ENCODE measurements at regions not wholly inside any gene's neighbourhood (a gene's known extent, or its start where the extent isn't known, plus 50 kb on each side); places are given as distances from the start of the nearest gene placed in this dataset.

DNA sequence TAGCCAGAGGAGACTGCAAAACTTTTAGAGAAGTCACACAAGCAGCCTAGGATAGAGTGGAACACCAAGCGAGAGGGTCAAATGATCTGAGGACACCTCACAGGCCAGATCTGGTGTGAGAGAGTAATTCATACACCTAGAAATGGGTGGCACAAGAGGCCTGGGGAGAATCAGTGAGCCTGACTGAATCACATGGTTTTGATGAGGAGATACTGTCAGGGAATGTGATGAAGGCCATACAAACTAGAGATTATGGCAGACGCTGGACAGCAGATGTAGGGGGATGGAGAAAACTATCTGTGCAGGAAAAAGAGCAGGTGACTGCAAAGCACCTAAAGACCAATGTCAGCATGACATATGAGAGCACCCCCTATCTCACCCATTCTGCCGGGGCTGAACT is 105.0 kb upstream of the TTC14 start:
- intact Hi-C loops (cut with micrococcal nuclease): no loop called here
- Mint-ChIP-seq H3K4me3 (no peak overlapping the region), H3K27ac (no peak overlapping the region), H3K9me3 (ENCODE audit: insufficient read depth) (peaks cover 11% of the 10 kb centered on the region), H3K4me1 (no peaks in the 10 kb centered on the region), H3K27me3 (no peaks in the 10 kb centered on the region)
- no peaks in the 10 kb centered on the region for H3K79me2 ChIP-seq (ENCODE audit: control insufficient read depth, insufficient read depth, low read length)
- H4K20me1 ChIP-seq (ENCODE audit: control insufficient read depth, insufficient read depth, low read length, poor library complexity, severe bottlenecking): no peaks in the 10 kb centered on the region
- no peaks in the 10 kb centered on the region for H3K27me3 ChIP-seq (replicated peaks in 1 of 4; ENCODE audit: control extremely low read depth in 1 of 4, control insufficient read depth in 3 of 4, insufficient read depth in 4 of 4, low read length in 3 of 4)
- 100% methylated on average over 1 of the region's 3 CpGs for WGBS (ENCODE audit: insufficient coverage)
- ChIA-PET POLR2A (no interaction called here), CTCF (no interaction called here)
- TF ChIP-seq EZH2 (IDR thresholded peaks at IDR 0.05; ENCODE audit: borderline replicate concordance, insufficient read depth, low read depth, low read length, poor library complexity, severe bottlenecking): no peak
- TF ChIP-seq, protein P1, sequence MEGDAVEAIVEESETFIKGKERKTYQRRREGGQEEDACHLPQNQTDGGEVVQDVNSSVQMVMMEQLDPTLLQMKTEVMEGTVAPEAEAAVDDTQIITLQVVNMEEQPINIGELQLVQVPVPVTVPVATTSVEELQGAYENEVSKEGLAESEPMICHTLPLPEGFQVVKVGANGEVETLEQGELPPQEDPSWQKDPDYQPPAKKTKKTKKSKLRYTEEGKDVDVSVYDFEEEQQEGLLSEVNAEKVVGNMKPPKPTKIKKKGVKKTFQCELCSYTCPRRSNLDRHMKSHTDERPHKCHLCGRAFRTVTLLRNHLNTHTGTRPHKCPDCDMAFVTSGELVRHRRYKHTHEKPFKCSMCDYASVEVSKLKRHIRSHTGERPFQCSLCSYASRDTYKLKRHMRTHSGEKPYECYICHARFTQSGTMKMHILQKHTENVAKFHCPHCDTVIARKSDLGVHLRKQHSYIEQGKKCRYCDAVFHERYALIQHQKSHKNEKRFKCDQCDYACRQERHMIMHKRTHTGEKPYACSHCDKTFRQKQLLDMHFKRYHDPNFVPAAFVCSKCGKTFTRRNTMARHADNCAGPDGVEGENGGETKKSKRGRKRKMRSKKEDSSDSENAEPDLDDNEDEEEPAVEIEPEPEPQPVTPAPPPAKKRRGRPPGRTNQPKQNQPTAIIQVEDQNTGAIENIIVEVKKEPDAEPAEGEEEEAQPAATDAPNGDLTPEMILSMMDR (IDR thresholded peaks at IDR 0.05): no peak
- H3K4me2 ChIP-seq (replicated peaks; ENCODE audit: low read depth, low read length, poor library complexity, severe bottlenecking): no peak overlapping the region
- no peak overlapping the region for H3K4me3 ChIP-seq (ENCODE audit: control extremely low read depth in 1 of 5, extremely low read depth in 1 of 5, insufficient read depth in 1 of 5, low read depth in 2 of 5, low read length in 4 of 5)
- H2AFZ ChIP-seq (ENCODE audit: insufficient read depth, low read depth, low read length, poor library complexity, severe bottlenecking): no peak overlapping the region
- H3K27ac ChIP-seq (ENCODE audit: low read length in 2 of 2): no peak overlapping the region
- no peaks in the 10 kb centered on the region for H3K4me1 ChIP-seq (ENCODE audit: control insufficient read depth in 2 of 2, insufficient read depth in 2 of 2, low read length in 2 of 2)
- H3K9me3 ChIP-seq (ENCODE audit: control extremely low read depth in 1 of 3, control insufficient read depth in 2 of 3, insufficient read depth in 1 of 3, low read length in 2 of 3): peaks cover 2 to 7% (median 2%) of the 10 kb centered on the region in 3 donors
- no peak for ATAC-seq (ENCODE audit: low read depth)
- DNase-seq: no peak
- no peak overlapping the region for H3K9ac ChIP-seq (ENCODE audit: low read length)
- no peaks in the 10 kb centered on the region for H3K36me3 ChIP-seq (replicated peaks in 1 of 2; ENCODE audit: control extremely low read depth in 1 of 2, control insufficient read depth in 1 of 2, extremely low read depth in 1 of 2, insufficient read depth in 2 of 2, low read length in 1 of 2)

DNA sequence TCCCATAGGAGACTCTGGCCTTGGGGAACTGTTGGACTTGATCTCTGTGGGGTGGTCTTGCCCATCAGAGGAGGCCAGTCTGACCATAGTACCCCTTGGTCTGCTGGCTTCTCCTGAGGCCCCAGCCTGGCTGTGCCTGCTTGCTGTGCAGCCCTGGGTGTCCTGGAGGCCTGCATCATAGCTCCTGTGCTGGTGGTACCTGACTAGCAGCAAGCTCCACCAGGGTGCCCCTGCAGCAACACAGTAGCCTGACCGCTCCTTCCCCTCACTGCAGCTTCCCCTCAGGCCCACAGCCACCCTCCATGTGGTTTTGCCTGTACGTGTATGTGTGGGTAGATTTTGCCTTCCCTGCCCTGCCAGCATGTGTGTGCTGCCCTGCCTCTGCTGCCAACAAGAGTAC is 85.6 kb upstream of the TTC14 start:
- no peak overlapping the region for H3K4me3 Mint-ChIP-seq
- Histone ChIP-seq H3K36me3 (replicated peaks in 1 of 2; ENCODE audit: control extremely low read depth in 1 of 2, control insufficient read depth in 1 of 2, extremely low read depth in 1 of 2, insufficient read depth in 2 of 2, low read length in 1 of 2) (no peaks in the 10 kb centered on the region), H3K9me3 (ENCODE audit: control extremely low read depth in 1 of 3, control insufficient read depth in 2 of 3, insufficient read depth in 1 of 3, low read length in 2 of 3) (peaks cover 0 to 10% (median 4%) of the 10 kb centered on the region in 3 donors), H3K9ac (ENCODE audit: low read length) (no peak overlapping the region), H3K4me2 (replicated peaks; ENCODE audit: low read depth, low read length, poor library complexity, severe bottlenecking) (no peak overlapping the region), H3K27ac (ENCODE audit: low read length in 2 of 2) (no peak overlapping the region), H2AFZ (ENCODE audit: insufficient read depth, low read depth, low read length, poor library complexity, severe bottlenecking) (no peak overlapping the region), H3K4me1 (ENCODE audit: control insufficient read depth in 2 of 2, insufficient read depth in 2 of 2, low read length in 2 of 2) (no peaks in the 10 kb centered on the region), H3K27me3 (replicated peaks in 1 of 4; ENCODE audit: control extremely low read depth in 1 of 4, control insufficient read depth in 3 of 4, insufficient read depth in 4 of 4, low read length in 3 of 4) (no peaks in the 10 kb centered on the region), H4K20me1 (ENCODE audit: control insufficient read depth, insufficient read depth, low read length, poor library complexity, severe bottlenecking) (no peaks in the 10 kb centered on the region), H3K4me3 (ENCODE audit: control extremely low read depth in 1 of 5, extremely low read depth in 1 of 5, insufficient read depth in 1 of 5, low read depth in 2 of 5, low read length in 4 of 5) (no peak overlapping the region), H3K79me2 (ENCODE audit: control insufficient read depth, insufficient read depth, low read length) (no peaks in the 10 kb centered on the region)
- DNase-seq: no peak
- TF ChIP-seq, protein P1 (IDR thresholded peaks at IDR 0.05): no peak
- TF ChIP-seq EZH2 (IDR thresholded peaks at IDR 0.05; ENCODE audit: borderline replicate concordance, insufficient read depth, low read depth, low read length, poor library complexity, severe bottlenecking): no peak
- ChIA-PET POLR2A (no interaction called here), CTCF (no interaction called here)
- WGBS (ENCODE audit: insufficient coverage): 100% methylated on average over 1 of the region's 2 CpGs
- intact Hi-C loops (cut with micrococcal nuclease): no loop called here
- H3K27me3 Mint-ChIP-seq: no peaks in the 10 kb centered on the region
- peaks cover 11% of the 10 kb centered on the region for H3K9me3 Mint-ChIP-seq (ENCODE audit: insufficient read depth)
- H3K4me1 Mint-ChIP-seq: no peaks in the 10 kb centered on the region
- H3K27ac Mint-ChIP-seq: no peak overlapping the region
- no peak for ATAC-seq (ENCODE audit: low read depth)
